SK-MEL-5 (cell line): ENCODE measurements at regions not wholly inside any gene's neighbourhood (a gene's known extent, or its start where the extent isn't known, plus 50 kb on each side); places are given as distances from the start of the nearest gene placed in this dataset.
A peak's percentile ranks its signal among the peaks of the same experiment; 100 is the strongest.

Source experiments
- DNase-seq: peaks from one replicate; pipeline ENCODE4 v3.0.0-alpha.2; 2016; ENCODE audit warnings: low read depth, low spot score
- in situ Hi-C: cut with HindIII; loops from 2 replicates; pipeline ENCODE4 v1.10.0; 2016; ENCODE audit warnings: low sequenced_read_pairs, high pct_unique_total_duplicates, low pct_unique_long_range_greater_than_20kb

DNA sequence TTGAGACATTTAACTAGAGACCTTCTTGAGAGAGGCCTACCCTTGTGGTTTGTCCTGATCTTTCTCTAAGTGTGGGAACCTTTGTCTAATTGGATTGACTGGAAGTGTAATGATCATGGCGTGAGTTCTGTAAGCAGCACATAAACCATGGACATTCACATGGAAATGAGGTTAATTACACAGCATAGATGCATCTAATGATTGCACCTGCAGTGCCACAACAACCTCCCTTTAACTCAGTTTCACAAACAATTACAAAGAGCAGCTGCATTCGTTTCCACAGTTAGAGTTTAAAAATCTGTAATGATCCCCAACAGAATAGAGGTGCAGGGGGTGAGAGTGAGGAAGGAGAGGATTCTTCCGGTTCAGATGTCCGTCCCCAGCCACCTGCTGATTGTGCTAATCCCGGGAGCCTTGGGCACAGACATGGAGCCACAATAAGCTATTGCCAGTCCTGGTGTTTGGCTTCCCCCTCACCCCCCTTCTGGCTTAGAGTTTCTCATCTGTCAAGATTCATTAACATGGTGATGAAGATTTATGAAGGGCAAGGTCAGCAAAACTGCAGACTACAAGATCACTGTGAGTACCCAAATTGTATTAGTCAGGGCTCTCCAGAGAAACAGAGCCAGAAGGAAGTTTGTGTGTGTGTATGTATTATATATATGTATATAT lies 659.2 kb upstream of the SOX9 start:
- no peak for DNase-seq
- in situ Hi-C loops, result no loop called here

DNA sequence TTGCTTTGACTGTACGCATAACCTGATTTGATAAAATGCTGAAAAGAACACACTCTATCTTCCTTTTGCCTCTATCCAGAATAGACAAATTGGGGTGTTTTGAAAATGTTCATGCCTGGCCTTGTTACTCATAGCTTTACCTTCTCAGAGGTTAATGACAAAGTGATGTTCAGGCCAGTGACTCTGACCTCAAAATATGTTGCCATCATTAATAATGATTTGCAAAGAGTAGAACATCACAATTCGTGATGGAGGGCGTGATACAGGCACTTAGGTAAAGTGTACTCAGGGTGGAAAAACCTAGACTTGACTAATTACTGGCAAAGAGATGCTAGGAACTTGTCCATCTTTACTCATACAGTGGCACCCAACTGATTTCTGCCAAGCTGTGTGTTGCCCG lies 656.6 kb upstream of the SOX9 start:
- in situ Hi-C loops, result no loop called here
- DNase-seq, result no peak

DNA sequence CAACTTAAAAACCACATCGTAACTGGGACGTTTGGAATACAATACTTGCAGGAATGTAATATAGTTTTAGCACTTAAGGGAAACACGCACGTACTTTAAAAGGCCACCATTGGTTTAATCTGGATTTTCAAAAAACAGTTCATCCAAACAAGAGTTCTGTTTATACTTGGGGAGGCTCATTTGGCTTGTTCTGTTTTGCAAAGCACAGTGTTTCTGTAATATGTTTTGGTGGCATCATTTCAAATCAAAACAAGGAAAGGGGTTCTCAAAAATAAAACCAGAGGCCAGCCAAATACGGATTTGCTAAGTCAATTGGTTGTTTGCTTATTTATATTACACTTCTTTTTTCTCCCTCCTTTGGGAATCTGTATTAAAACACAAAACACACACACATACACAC lies 656.1 kb upstream of the SOX9 start:
- no peak for DNase-seq
- in situ Hi-C loops, result no loop called here

- no peak for DNase-seq
- in situ Hi-C loops, result no loop called here
These were observed 653.1 kb upstream of the SOX9 start for GRCh38 chr17:71467719-71468118.

- in situ Hi-C loops, result no loop called here
- DNase-seq, result no peak
These were observed 650.8 kb upstream of the SOX9 start for GRCh38 chr17:71470062-71470461.

GRCh38 chr17:71472809-71473789 lies 647.7 kb upstream of the SOX9 start:
- DNase-seq, result peak; percentile 90
- in situ Hi-C loops, result no loop called here

GRCh38 chr17:71477356-71477755 lies 643.5 kb upstream of the SOX9 start:
- no peak for DNase-seq
- in situ Hi-C loops, result loop anchor here (25.0 kb wide), 1 partner anchor 1060 kb away; no protein-coding TSS in a partner anchor

- in situ Hi-C loops, result loop anchor here (25.0 kb wide), 1 partner anchor 1057 kb away; no protein-coding TSS in a partner anchor
- DNase-seq, result no peak
These were observed 640.7 kb upstream of the SOX9 start for GRCh38 chr17:71480099-71480498.

DNA sequence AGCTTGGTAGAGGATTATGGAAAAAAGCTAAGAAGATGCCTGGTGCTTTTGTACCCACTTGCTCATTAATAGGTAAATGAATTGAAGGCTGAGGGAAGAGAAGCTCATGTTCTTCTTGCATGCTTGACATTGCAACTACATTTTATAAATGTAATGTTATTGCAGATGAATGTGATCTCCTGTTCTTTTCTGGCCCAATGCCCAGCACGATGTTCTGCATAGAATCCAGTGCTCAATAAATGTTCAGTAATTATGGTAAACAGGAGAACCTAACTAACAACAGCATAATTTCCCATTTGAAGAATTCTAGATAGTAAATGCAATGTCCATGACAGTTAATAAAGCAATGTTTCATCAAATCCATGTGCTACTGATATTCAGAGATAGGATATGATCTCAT lies 638.2 kb upstream of the SOX9 start:
- DNase-seq, result no peak
- in situ Hi-C loops, result loop anchor here (25.0 kb wide), 1 partner anchor 1055 kb away; no protein-coding TSS in a partner anchor

DNA sequence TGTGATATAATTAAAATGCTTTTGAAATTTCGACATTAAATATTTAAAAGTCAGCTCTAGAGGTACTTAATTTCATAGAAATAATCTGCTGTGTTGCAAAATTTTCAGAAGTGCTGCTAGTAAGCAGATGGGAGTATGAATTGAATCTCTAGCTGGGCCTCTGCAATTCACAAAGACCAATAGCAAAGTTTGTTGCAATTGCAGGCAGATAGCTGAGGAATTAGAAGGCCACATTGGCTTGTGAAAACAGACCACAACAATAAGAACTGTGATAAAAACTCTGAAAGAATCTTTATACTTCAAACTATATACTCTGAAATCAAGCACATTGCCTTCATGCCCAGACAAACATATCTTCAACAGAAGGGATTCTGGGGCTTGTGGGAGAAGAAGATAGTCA lies 636.3 kb upstream of the SOX9 start:
- DNase-seq, result no peak
- in situ Hi-C loops, result loop anchor here (25.0 kb wide), 1 partner anchor 1053 kb away; no protein-coding TSS in a partner anchor

DNA sequence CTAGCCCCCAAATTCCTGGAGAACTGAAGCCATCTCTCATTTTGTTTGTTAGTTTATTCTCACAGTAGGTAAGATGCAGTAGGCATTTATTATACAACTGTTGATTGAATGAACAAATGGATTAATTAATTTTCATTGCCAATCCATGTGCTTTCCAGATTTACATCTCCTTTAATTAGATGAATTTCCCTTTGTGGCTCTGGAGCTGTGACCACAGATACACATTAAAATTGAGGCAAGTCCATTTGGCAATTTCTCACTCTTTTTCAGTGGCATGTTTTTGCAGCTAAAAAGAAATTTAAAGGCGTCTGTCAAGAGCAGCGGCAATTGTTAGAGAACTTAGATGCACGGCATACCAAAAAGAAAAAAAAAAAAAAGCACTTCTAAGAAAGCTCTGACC lies 635.4 kb upstream of the SOX9 start:
- in situ Hi-C loops, result loop anchor here (25.0 kb wide), 1 partner anchor 1052 kb away; no protein-coding TSS in a partner anchor
- no peak for DNase-seq

DNA sequence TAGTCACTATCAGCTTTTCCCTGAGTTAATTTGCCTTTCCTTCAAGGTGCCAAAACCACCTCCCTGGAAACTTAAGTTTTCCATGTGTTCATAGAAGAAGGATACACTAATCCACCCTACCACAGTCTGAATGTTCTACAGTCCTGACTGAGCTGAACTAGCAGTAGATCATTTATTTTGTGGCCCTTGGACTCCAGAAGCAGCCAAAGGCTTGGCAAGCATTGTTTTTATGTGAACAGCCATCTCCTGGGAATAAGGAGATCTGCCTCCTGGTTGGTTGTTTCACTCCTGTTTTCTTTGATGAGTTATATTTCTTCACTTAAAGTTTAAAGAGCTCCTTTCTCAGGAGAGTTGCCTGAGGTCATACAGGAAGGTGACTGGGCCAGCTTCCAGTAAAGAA lies 634.6 kb upstream of the SOX9 start:
- no peak for DNase-seq
- in situ Hi-C loops, result loop anchor here (25.0 kb wide), 1 partner anchor 1051 kb away; no protein-coding TSS in a partner anchor

DNA sequence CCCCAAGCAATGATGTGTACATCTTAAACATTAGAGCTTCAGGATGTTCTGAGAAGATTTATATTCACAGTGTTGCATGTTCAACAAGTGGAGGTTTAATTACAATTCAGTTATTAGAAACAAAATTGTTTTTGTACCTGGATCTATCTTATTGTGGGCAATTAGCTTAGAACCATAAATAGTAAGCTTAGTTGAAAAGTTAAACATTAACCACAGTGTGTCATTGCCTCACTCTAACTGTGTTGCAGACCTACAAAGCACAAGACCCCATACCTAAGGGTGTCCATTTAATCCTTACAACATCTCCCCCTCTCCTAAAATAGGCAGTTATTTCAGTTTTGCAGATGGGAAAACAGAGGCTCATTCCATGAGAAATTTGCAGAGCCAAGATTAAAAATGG lies 632.0 kb upstream of the SOX9 start:
- in situ Hi-C loops, result loop anchor here (25.0 kb wide), 1 partner anchor 1048 kb away; no protein-coding TSS in a partner anchor
- no peak for DNase-seq

DNA sequence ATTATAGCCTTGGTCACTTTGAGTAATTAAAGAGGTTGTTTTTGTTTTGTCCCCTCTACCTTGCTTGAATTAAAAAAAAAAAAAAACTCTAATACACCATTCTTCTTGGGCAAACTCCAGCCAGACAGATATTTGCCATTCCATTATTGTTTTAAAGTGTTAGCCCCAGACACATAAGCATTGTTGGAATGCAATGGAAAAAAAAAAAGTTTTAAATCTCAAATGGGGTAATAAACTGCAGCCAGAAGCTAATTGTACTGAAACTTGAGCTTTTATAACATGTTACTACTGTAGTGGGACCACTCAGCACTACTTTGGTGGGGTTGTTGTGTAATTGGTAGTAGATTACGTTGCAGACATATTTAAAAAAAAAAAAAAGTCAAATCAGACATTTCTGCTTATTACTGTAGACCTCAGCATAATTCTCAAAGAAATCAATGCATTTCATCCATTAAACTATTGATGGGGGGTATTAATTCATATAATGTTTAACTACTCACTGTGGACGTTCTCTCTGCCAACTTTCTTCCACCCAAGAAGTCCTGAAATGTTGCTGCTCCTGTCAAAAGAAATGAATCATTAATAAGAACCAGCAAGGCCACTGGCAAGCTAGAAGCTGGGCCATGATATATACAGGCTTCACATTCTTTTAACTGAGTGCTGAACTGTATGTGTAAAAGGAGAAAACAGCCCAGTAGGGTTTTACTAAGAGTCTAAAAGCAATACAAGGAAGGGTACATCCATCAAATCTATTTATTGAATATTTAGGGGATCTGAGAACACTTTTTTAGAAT lies 626.6 kb upstream of the SOX9 start:
- no peak for DNase-seq
- in situ Hi-C loops, result loop anchor here (25.0 kb wide), 1 partner anchor 1043 kb away; no protein-coding TSS in a partner anchor

DNA sequence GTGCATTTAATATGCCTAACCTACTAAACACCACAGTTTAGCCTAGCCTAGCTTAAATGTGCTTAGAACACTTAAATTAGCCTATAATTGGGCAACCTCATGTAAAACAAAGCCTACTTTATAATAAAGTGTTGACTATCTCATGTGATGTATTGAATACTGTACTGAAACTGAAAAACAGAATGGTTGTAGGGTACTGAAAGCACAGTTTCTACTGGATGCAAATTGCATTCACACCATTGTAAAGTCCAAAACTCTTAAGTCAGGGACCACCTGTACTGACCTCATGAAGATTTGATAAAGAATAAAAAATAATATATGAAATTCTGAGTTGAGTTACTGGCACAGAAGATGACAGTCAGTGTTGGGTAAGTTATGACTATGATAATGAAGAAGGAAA lies 625.4 kb upstream of the SOX9 start:
- in situ Hi-C loops, result loop anchor here (25.0 kb wide), 1 partner anchor 1042 kb away; no protein-coding TSS in a partner anchor
- no peak for DNase-seq

DNA sequence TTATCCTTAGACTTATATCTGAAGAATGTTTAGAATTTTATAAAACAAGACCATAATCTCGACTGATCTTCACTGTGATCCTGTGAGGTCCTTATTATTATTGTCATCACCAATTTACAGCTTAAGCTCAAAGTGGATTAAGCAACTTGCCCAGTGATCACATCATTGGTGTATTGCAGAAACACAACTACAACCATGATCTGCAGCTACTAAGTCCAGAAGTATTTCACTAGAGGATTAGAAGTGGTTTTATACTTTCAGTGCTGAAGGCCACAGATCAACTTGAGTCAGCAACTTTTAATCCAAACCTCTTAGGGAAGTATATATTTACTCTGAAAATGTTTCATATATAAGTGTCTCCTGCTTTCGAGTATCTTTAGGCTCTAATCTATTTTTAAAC lies 624.3 kb upstream of the SOX9 start:
- DNase-seq, result no peak
- in situ Hi-C loops, result loop anchor here (25.0 kb wide), 1 partner anchor 1041 kb away; no protein-coding TSS in a partner anchor

DNA sequence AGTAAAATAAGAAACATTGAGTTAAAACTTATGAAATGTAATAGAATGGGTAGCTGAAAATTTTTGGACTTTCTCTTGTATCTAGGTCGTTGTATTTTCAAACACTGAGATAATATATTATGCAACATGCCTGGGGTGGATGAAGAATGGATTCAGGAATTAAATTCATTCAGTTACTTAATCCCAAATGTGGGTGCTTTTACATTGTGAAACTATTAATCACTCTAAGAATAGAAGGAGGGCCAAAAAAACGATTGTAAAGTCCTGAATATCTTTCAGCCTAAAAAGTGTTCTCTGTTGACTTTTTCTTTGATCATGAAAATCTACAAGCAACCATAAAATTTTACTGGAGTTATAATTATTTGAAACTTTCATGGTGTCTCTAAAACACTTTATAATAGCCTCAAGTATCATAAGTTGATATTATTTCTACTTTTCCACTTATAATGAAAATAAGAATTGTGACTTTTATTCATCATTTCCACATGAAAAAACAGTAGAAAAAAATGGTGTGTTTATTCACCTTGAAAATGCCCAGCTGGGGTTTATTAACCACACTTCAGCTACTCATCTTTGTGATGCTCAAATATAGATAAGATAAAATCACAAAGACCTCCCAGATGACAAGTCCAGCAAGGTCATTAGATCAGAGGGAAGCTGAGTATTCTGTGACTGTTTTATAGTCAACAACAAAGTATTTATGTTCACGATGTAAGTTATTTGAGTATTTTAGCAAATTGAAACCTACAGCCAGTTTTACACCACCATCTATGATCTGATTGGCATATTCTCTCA lies 619.9 kb upstream of the SOX9 start:
- no peak for DNase-seq
- in situ Hi-C loops, result no loop called here
